Astrocyte of the spinal cord (primary cell): ENCODE measurements at regions not wholly inside any gene's neighbourhood (a gene's known extent, or its start where the extent isn't known, plus 50 kb on each side); places are given as distances from the start of the nearest gene placed in this dataset.

Experiments
- DNase-seq: peaks from one replicate; pipeline ENCODE4 v3.0.0; 2011; ENCODE audit warnings: low read depth, low spot score
- H3K4me3 ChIP-seq: 2 replicates; pipeline ENCODE4 v1.5.1; 2011; ENCODE audit warnings: low read depth, mild to moderate bottlenecking, low read length, moderate library complexity
- CTCF ChIP-seq: IDR thresholded peaks from 2 replicates; pipeline ENCODE4 v1.5.1; 2012; ENCODE audit warnings: low read depth, mild to moderate bottlenecking, low read length, inconsistent platforms
- in situ Hi-C: cut with HindIII; loops from 2 replicates; pipeline ENCODE4 v1.10.0; 2017; ENCODE audit warnings: low sequenced_read_pairs

DNA sequence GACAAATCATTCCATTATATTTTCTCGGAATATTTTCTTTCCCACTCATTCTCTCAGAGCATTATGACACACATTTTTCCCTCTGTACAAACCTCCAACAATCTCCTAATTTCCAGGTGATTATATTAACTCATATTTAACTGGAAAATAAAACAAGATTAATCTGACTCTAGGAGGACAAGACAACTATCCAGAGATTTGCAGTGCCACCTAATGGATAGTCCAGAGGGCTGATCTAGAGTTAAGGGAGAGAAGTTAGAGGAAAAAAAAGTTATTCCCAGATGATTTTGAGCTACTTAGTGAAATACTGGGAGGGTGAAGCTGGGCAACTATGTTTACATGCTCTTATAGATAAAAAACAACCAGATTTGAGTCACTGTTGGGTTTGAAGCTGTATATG, 161.7 kb downstream of the ALX1 start:
- in situ Hi-C loops = no loop called here
- peak; percentile 33 for DNase-seq
- TF ChIP-seq CTCF = peak; percentile 58
- H3K4me3 ChIP-seq = no peak overlapping the region

GRCh38 chr12:85445060-85445938, 165.3 kb downstream of the ALX1 start:
- DNase-seq = no peak
- H3K4me3 ChIP-seq = no peak overlapping the region
- in situ Hi-C loops = no loop called here
- no peak for TF ChIP-seq CTCF

GRCh38 chr12:85448031-85448430, 168.0 kb downstream of the ALX1 start:
- H3K4me3 ChIP-seq = no peak overlapping the region
- in situ Hi-C loops = no loop called here
- no peak for TF ChIP-seq CTCF
- DNase-seq = no peak

DNA sequence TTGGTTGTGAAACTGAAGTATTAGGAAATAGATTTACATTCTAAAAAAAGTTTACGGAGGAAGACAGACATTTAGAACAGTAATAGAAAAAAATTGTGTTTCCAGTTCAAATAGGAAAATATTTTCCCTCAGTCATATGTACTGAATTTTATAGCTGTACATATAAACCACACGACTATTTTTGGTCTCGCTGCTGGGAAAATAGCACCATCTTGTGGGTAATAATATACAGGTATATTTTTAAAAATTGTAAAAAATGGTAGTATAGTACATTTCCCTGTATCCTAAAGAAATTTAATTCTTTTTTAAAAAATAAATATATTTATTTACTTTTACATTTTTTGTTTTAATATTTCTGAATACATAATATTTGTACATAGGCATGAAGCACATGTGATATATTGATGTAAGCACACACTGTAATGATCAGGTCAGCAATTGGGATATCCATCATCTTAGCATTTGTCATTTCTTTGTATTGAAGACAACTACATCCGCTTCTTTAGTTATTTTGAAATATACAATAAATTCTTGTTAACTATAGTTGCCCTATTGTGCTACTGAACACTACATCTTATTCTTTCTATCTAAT, 168.6 kb downstream of the ALX1 start:
- peak; percentile 32 for DNase-seq

GRCh38 chr12:85457016-85457415, 177.0 kb downstream of the ALX1 start:
- TF ChIP-seq CTCF = no peak
- in situ Hi-C loops = no loop called here
- DNase-seq = no peak
- no peak overlapping the region for H3K4me3 ChIP-seq

More for the DNA sequence above, 168.6 kb downstream of the ALX1 start:
- TF ChIP-seq CTCF = peak; percentile 45
- in situ Hi-C loops = no loop called here
- H3K4me3 ChIP-seq = no peak overlapping the region

DNA sequence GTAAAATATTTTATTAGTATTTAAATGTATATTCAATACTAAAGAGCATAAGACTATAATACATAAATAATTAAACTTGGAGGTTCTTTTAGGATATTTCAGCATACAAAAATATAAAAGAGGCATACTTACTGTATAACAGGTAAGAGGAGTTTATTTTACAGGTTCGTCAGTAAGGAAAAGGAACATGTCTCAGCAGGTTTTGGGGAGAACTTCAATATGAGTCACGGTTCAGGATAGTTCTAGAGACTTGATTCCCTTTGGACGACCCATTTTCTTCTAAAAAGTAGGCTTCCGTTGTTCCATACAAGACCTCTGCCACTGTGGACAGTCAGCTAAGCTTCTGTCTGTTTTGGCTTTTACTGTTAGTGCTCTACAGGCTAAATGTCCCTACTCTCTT, 181.1 kb downstream of the ALX1 start:
- no peak for DNase-seq
- no peak overlapping the region for H3K4me3 ChIP-seq
- no peak for TF ChIP-seq CTCF
- in situ Hi-C loops = no loop called here
